ENCODE measurements at regions not wholly inside any gene's neighbourhood (a gene's known extent, or its start where the extent isn't known, plus 50 kb on each side); places are given as distances from the start of the nearest gene placed in this dataset.
A peak's percentile ranks its signal among the peaks of the same experiment; 100 is the strongest.

GRCh38 chr2:60400462-60401246, 152.8 kb downstream of the BCL11A start:
- DNase-seq (ENCODE audit: low read depth, low spot score), result no peak

- DNase-seq (ENCODE audit: low read depth, low spot score), result peak; percentile 48
These were observed 159.0 kb downstream of the BCL11A start for GRCh38 chr2:60394463-60394862.

- no peak for DNase-seq (ENCODE audit: low read depth, low spot score)
These were observed 161.6 kb downstream of the BCL11A start for GRCh38 chr2:60391649-60392375.

GRCh38 chr2:60391230-60391629, 162.2 kb downstream of the BCL11A start:
- DNase-seq (ENCODE audit: low read depth, low spot score), result no peak

- DNase-seq (ENCODE audit: low read depth, low spot score), result no peak
These were observed 167.0 kb downstream of the BCL11A start for GRCh38 chr2:60386436-60386835.

- no peak for DNase-seq (ENCODE audit: low read depth, low spot score)
These were observed 167.8 kb downstream of the BCL11A start for GRCh38 chr2:60385648-60386047.

- no peak for DNase-seq (ENCODE audit: low read depth, low spot score)
These were observed 169.9 kb downstream of the BCL11A start for GRCh38 chr2:60383401-60384143.

GRCh38 chr2:60380411-60380810, 173.0 kb downstream of the BCL11A start:
- no peak for DNase-seq (ENCODE audit: low read depth, low spot score)

GRCh38 chr2:60379684-60380083, 173.8 kb downstream of the BCL11A start:
- no peak for DNase-seq (ENCODE audit: low read depth, low spot score)

GRCh38 chr2:60379216-60379615, 174.2 kb downstream of the BCL11A start:
- no peak for DNase-seq (ENCODE audit: low read depth, low spot score)

GRCh38 chr2:60377825-60378224, 175.6 kb downstream of the BCL11A start:
- DNase-seq (ENCODE audit: low read depth, low spot score), result no peak

GRCh38 chr2:60376252-60376651, 177.2 kb downstream of the BCL11A start:
- DNase-seq (ENCODE audit: low read depth, low spot score), result no peak

GRCh38 chr2:60371681-60372080, 181.8 kb downstream of the BCL11A start:
- DNase-seq (ENCODE audit: low read depth, low spot score), result no peak

- DNase-seq (ENCODE audit: low read depth, low spot score), result no peak
These were observed 182.2 kb downstream of the BCL11A start for GRCh38 chr2:60371219-60371618.

GRCh38 chr2:60370814-60371213, 182.6 kb downstream of the BCL11A start:
- DNase-seq (ENCODE audit: low read depth, low spot score), result no peak

GRCh38 chr2:60368456-60368855, 185.0 kb downstream of the BCL11A start:
- DNase-seq (ENCODE audit: low read depth, low spot score), result peak; percentile 20

- no peak for DNase-seq (ENCODE audit: low read depth, low spot score)
These were observed 187.2 kb downstream of the BCL11A start for GRCh38 chr2:60366135-60366712.

- DNase-seq (ENCODE audit: low read depth, low spot score), result peak; percentile 59
These were observed 187.9 kb downstream of the BCL11A start for GRCh38 chr2:60365556-60365955.

- no peak for DNase-seq (ENCODE audit: low read depth, low spot score)
These were observed 189.0 kb downstream of the BCL11A start for GRCh38 chr2:60364491-60364890.

- no peak for DNase-seq (ENCODE audit: low read depth, low spot score)
These were observed 192.0 kb downstream of the BCL11A start for GRCh38 chr2:60361498-60361897.

- no peak for DNase-seq (ENCODE audit: low read depth, low spot score)
These were observed 193.9 kb downstream of the BCL11A start for GRCh38 chr2:60359569-60359968.

GRCh38 chr2:60358476-60358875, 195.0 kb downstream of the BCL11A start:
- DNase-seq (ENCODE audit: low read depth, low spot score), result no peak
